ENCODE measurements at regions not wholly inside any gene's neighbourhood (a gene's known extent, or its start where the extent isn't known, plus 50 kb on each side); places are given as distances from the start of the nearest gene placed in this dataset.

DNA sequence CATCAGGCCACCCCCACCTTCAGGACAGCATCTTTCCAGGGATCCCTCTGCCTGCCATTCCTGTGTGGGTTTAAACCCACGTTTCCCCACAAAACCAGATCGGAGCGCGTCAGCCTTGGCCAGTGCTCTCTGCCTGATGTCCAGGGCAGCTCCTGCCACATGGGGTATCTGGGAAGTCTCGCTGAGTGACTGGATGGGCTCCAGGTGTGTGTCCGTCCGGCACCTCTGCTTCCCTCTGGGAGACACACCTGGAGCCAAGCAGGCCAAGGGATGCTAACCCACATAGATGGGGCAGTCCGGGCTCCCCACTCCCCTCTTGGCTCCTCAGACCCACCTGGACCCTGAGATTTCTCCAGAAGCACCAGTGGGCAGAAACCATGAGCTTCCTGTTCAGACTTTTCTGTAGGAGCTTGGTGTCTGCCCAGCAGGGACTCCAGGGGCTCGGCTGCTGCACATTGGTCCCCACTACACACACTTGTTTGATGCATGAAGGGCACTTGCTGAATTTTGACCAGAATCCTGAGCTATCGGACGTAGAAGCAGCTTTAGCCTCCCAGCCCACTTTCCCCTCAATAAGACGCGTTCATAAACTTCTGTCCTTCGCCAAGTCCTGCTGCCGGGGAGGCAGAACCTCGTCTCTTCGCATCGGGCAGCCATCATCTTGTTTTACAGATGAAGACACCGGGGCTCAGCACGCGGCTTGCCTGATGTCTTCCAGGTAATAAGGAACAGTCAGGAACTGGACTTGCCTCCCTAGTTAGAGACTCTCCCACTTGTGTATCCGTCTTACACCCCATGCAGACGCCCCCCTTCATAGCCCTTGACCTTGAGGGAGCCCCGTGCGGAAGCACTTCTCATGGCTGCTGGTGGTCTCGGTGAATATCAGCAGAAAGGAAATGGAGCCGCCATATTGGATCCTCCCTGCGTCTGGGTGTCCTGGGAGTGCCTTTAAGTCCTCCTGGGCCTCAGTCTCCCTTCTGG, 91.6 kb upstream of the ZNF469 start:
- no peak for TF ChIP-seq RAD21 (IDR thresholded peaks at IDR 0.05; ENCODE audit: low read depth)

DNA sequence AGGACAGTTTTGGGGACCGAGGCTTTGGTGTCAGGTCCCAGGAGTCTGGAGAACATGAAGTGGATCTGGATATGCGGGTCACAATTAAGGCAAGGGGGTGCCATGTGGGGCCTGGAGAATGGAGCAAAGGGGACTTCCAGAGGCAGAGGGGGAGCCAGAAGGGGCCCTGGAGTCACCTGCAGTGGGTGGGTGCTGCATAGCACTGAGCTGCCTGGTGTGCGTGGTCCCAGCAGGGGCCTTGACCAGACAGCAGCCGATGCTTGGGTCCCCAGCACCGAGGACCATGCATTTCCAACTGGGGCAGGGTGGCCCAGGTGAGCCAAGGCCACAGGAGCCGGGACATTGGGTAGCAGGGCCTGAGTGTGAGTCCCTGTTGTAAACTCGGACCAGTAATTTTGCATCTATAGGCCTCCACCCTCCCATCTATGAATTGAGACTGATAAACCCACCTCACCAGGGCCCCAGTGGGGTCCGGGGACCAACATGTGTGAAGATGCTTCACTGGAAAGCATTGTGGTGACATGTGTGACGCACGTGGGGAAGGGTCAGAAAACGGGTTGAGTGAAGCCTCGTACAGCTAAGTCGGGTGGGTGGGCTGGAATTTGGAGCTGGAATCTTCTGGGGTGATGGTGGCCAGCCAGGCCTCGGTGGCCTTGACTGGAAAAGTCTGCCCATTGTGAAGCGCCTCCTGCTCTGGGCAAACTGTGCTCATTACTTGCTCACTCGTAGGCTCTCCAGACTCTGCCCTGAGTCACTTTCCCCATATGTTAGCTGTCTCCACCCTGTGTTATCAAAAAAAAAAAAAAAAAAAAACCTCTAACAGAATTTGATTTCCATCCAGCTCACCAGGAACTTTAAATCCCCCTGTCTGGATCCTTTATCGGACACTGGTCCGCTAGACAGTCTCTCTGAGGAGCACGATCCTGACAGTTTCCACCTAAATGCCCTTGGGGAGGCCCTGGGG, 90.5 kb upstream of the ZNF469 start:
- TF ChIP-seq EP300 (IDR thresholded peaks at IDR 0.05; ENCODE audit: borderline replicate concordance) (no peak), CEBPB (IDR thresholded peaks at IDR 0.05) (no peak), CREB1 (IDR thresholded peaks at IDR 0.05; ENCODE audit: low read depth) (no peak), FOXM1 (IDR thresholded peaks at IDR 0.05; ENCODE audit: borderline replicate concordance, low read depth) (no peak), TCF12 (IDR thresholded peaks at IDR 0.05; ENCODE audit: low read depth) (no peak), RAD21 (IDR thresholded peaks at IDR 0.05; ENCODE audit: low read depth) (no peak), NFIC (IDR thresholded peaks at IDR 0.05) (no peak), YY1 (IDR thresholded peaks at IDR 0.05; ENCODE audit: low read depth) (no peak)
- TF ChIP-seq, protein P1, sequence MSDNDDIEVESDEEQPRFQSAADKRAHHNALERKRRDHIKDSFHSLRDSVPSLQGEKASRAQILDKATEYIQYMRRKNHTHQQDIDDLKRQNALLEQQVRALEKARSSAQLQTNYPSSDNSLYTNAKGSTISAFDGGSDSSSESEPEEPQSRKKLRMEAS (IDR thresholded peaks at IDR 0.05), result no peak
- TF ChIP-seq, protein P2, sequence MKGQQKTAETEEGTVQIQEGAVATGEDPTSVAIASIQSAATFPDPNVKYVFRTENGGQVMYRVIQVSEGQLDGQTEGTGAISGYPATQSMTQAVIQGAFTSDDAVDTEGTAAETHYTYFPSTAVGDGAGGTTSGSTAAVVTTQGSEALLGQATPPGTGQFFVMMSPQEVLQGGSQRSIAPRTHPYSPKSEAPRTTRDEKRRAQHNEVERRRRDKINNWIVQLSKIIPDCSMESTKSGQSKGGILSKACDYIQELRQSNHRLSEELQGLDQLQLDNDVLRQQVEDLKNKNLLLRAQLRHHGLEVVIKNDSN (IDR thresholded peaks at IDR 0.05), result no peak
- TF ChIP-seq, protein P3, sequence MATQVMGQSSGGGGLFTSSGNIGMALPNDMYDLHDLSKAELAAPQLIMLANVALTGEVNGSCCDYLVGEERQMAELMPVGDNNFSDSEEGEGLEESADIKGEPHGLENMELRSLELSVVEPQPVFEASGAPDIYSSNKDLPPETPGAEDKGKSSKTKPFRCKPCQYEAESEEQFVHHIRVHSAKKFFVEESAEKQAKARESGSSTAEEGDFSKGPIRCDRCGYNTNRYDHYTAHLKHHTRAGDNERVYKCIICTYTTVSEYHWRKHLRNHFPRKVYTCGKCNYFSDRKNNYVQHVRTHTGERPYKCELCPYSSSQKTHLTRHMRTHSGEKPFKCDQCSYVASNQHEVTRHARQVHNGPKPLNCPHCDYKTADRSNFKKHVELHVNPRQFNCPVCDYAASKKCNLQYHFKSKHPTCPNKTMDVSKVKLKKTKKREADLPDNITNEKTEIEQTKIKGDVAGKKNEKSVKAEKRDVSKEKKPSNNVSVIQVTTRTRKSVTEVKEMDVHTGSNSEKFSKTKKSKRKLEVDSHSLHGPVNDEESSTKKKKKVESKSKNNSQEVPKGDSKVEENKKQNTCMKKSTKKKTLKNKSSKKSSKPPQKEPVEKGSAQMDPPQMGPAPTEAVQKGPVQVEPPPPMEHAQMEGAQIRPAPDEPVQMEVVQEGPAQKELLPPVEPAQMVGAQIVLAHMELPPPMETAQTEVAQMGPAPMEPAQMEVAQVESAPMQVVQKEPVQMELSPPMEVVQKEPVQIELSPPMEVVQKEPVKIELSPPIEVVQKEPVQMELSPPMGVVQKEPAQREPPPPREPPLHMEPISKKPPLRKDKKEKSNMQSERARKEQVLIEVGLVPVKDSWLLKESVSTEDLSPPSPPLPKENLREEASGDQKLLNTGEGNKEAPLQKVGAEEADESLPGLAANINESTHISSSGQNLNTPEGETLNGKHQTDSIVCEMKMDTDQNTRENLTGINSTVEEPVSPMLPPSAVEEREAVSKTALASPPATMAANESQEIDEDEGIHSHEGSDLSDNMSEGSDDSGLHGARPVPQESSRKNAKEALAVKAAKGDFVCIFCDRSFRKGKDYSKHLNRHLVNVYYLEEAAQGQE (IDR thresholded peaks at IDR 0.05; ENCODE audit: low read depth), result no peak

DNA sequence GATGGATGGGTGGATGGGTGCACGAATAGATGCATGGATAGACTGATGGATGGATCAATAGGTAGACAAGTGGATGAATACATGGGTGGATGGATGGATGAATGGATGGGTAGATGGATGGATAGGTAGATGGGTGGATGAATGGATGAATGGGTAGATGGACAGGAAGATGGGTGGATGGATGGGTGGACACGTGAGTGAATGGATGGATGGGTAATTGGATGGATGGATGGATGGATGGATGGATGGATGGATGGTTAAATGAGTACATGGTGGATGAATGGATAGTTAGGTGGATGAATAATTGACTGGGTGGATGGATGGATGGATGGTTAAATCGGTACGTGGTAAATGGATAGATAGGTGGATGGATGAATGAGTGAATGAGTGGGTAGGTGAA, 89.7 kb upstream of the ZNF469 start:
- TF ChIP-seq RAD21 (IDR thresholded peaks at IDR 0.05; ENCODE audit: low read depth) (no peak), ZBTB7A (IDR thresholded peaks at IDR 0.05; ENCODE audit: low read depth) (no peak), FOXM1 (IDR thresholded peaks at IDR 0.05; ENCODE audit: borderline replicate concordance, low read depth) (no peak), YY1 (IDR thresholded peaks at IDR 0.05; ENCODE audit: low read depth) (no peak), NFIC (IDR thresholded peaks at IDR 0.05) (no peak), EP300 (IDR thresholded peaks at IDR 0.05; ENCODE audit: borderline replicate concordance) (no peak), TAF1 (IDR thresholded peaks at IDR 0.05; ENCODE audit: low read depth) (no peak), TEAD4 (IDR thresholded peaks at IDR 0.05) (no peak), TCF12 (IDR thresholded peaks at IDR 0.05; ENCODE audit: low read depth) (no peak), CREB1 (IDR thresholded peaks at IDR 0.05; ENCODE audit: low read depth) (no peak), EGR1 (IDR thresholded peaks at IDR 0.05) (no peak), CEBPB (IDR thresholded peaks at IDR 0.05) (no peak)
- TF ChIP-seq, protein P2 (IDR thresholded peaks at IDR 0.05), result no peak
- TF ChIP-seq, protein P1 (IDR thresholded peaks at IDR 0.05), result no peak
- TF ChIP-seq, protein P3 (IDR thresholded peaks at IDR 0.05; ENCODE audit: low read depth), result no peak

DNA sequence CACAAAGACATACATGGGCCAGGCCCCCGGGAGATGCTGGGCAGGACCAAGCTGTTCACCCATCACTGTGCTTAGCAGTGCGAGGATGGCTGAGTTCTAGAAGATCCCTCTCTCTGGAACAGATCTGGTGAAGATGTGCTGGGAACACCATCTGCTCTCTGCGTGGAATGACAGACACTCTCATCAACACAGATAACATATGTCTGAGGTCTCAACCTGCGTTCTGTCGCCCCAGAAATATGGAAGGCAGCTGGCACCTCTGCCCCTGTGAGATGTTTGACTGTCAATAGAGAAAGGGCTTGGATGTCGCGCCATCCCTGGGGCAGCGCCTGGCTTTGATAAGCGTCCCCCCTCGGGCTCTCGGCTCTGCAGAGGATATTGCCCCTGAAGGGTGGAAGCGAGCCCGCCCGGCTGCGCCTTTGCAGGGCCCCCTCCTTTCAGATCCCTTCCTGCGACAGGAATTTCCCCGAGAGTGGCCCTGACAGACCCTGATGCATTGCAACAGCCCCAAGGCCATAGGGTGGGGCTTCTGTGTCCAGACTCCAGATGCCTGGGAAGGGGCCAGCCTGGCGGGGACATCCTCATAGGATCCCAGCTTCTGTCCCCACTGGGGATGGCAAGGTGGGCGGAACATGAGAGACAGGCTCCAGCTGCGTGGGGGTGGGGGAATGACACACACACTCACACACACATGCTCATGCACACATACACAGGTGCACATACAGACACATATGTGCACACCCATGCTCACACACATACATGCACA, 86.9 kb upstream of the ZNF469 start:
- TF ChIP-seq, protein P1 (IDR thresholded peaks at IDR 0.05), result no peak
- TF ChIP-seq RAD21 (IDR thresholded peaks at IDR 0.05; ENCODE audit: low read depth), result no peak

All from Ishikawa (cell line).